Thoracic aorta (tissue), 2 donors: ENCODE measurements at regions not wholly inside any gene's neighbourhood (a gene's known extent, or its start where the extent isn't known, plus 50 kb on each side); places are given as distances from the start of the nearest gene placed in this dataset.

ENCODE experiments used
- ATAC-seq: fragments of 150-250 bp; one replicate; pipeline ENCODE4 v1.8.0; 2017; ENCODE audit warnings: low read depth; ENCODE audit not compliant: insufficient number of reproducible peaks, low FRiP score
- DNase-seq: peaks from one replicate; pipeline ENCODE4 v3.0.0-alpha.2; 2020; ENCODE audit warnings: low spot score
- H3K27ac ChIP-seq, 2 donors: fragments of 200-600 bp; sonication (generic); 1 replicate in 1 of 2; 2 replicates in 1 of 2; pipeline ENCODE4 v1.5.1; 2016; ENCODE audit warnings: mild to moderate bottlenecking in 2 of 2, moderate library complexity in 2 of 2
- H3K27me3 ChIP-seq: fragments of 200-600 bp; sonication (generic); replicated peaks from 2 replicates; pipeline ENCODE4 v1.6.0; 2016; ENCODE audit warnings: mild to moderate bottlenecking; ENCODE audit not compliant: insufficient read depth
- H3K36me3 ChIP-seq: fragments of 200-600 bp; sonication (generic); one replicate; pipeline ENCODE4 v1.5.1; 2016
- H3K4me1 ChIP-seq, 2 donors: fragments of 200-600 bp; sonication (generic); 1 replicate in 1 of 2; 2 replicates in 1 of 2; pipeline versions ENCODE4 v1.5.1 to v1.6.0; 2016; ENCODE audit warnings: low read depth in 2 of 2, mild to moderate bottlenecking in 1 of 2; ENCODE audit not compliant: control insufficient read depth in 1 of 2
- H3K4me3 ChIP-seq: fragments of 200-600 bp; sonication (generic); 2 replicates; pipeline ENCODE4 v1.5.1; 2016; ENCODE audit warnings: mild to moderate bottlenecking
- H3K9me3 ChIP-seq: fragments of 200-600 bp; sonication (generic); 2 replicates; pipeline ENCODE4 v1.5.1; 2016
- TF ChIP-seq, protein P1 (sequence below): fragments of 200-600 bp; sonication (generic); IDR thresholded peaks from one replicate; pipeline ENCODE4 v1.5.1; 2019; ENCODE audit warnings: antibody characterized with exemption

DNA sequence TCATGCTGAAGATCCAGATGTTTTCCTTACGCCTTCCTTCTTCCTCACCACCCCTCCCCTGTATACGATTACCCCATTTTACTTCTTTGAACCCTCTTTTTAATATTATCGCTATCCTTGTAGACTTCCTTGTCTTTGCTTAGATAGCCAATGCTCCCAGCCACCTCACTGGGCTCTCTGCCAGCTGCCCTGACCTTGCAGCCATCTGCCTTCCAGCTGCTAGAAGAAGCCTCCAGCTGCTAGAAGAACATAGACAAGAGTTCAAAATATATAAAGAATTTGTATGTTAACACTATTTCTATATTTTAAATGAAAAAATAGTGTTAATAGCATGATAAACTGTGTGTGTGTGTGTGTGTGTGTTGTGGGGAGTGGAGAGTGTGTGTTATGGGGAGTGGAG lies 374.7 kb downstream of the ANKRD50 start:
- Histone ChIP-seq H3K36me3 (no peaks in the 10 kb centered on the region), H3K27me3 (no peaks in the 10 kb centered on the region), H3K9me3 (no peaks in the 10 kb centered on the region), H3K27ac (no peak overlapping the region), H3K4me3 (no peak overlapping the region), H3K4me1 (no peaks in the 10 kb centered on the region)
- TF ChIP-seq, protein P1, sequence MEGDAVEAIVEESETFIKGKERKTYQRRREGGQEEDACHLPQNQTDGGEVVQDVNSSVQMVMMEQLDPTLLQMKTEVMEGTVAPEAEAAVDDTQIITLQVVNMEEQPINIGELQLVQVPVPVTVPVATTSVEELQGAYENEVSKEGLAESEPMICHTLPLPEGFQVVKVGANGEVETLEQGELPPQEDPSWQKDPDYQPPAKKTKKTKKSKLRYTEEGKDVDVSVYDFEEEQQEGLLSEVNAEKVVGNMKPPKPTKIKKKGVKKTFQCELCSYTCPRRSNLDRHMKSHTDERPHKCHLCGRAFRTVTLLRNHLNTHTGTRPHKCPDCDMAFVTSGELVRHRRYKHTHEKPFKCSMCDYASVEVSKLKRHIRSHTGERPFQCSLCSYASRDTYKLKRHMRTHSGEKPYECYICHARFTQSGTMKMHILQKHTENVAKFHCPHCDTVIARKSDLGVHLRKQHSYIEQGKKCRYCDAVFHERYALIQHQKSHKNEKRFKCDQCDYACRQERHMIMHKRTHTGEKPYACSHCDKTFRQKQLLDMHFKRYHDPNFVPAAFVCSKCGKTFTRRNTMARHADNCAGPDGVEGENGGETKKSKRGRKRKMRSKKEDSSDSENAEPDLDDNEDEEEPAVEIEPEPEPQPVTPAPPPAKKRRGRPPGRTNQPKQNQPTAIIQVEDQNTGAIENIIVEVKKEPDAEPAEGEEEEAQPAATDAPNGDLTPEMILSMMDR, result no peak
- DNase-seq (no peak), ATAC-seq (no peak)

DNA sequence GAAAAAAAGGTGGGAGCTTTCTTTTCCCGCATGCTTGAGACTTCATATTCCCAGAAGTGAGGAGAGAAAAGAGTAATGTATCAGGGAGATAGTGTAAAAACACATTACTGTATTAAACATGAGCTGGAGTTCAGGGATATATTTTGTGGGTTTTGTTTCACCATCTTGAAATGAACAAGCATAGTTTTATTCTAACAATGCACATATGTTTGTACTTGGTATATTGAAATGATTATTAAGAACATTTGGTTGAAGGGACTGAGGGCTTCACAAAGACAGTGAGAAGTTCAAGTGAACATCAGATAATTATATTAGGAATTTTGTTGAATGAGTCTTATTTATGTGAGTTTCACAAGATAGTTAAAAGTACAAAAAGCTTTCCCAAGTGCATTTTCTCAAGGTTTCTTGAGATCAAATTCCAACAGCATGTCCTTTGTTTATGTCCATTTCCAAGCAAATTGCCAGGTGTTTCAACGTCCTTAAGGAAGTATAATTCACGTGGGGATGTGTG lies 368.8 kb downstream of the ANKRD50 start:
- H3K4me3 ChIP-seq, result no peak overlapping the region
- TF ChIP-seq, protein P1, result no peak
- ATAC-seq, result no peak
- H3K36me3 ChIP-seq, result no peaks in the 10 kb centered on the region
- H3K27me3 ChIP-seq, result no peaks in the 10 kb centered on the region
- H3K9me3 ChIP-seq, result no peaks in the 10 kb centered on the region
- H3K27ac ChIP-seq, result no peak overlapping the region
- no peak for DNase-seq
- H3K4me1 ChIP-seq, result no peaks in the 10 kb centered on the region

DNA sequence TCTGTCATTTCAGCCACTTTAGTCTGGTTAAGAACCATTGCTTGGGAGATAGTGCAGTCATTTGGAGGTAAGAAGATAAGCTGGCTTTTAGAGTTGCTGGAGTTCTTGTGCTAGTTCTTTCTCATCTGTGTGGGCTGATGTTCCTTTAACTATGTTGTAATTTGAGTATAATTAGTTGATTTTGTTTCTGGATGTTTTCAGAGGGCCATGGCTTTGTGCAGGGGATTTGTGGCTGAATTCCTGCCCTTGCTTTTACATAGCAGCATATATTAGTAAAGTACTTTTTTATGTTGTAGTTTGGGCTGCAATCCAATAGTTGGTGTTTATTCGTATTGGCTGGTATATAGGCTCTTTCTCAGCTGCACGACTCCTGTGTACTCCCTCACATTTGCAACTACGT lies 339.6 kb downstream of the ANKRD50 start:
- Histone ChIP-seq H3K36me3 (no peaks in the 10 kb centered on the region), H3K4me3 (no peak overlapping the region), H3K27ac (no peak overlapping the region), H3K9me3 (peaks cover 3% of the 10 kb centered on the region), H3K4me1 (no peaks in the 10 kb centered on the region), H3K27me3 (no peaks in the 10 kb centered on the region)
- TF ChIP-seq, protein P1, result no peak
- DNase-seq (no peak), ATAC-seq (no peak)

- Histone ChIP-seq H3K36me3 (no peaks in the 10 kb centered on the region), H3K4me1 (peaks cover 0 to 6% of the 10 kb centered on the region in 2 donors), H3K27ac (no peak overlapping the region), H3K27me3 (no peaks in the 10 kb centered on the region), H3K4me3 (peak overlapping the region; percentile 19), H3K9me3 (no peaks in the 10 kb centered on the region)
- DNase-seq (no peak), ATAC-seq (peak; percentile 44)
- TF ChIP-seq, protein P1, result no peak
Measured at GRCh38 chr4:124386163-124386562, 326.4 kb downstream of the ANKRD50 start.

GRCh38 chr4:124386648-124387047 lies 325.9 kb downstream of the ANKRD50 start:
- Histone ChIP-seq H3K9me3 (no peaks in the 10 kb centered on the region), H3K4me1 (peaks cover 0 to 6% of the 10 kb centered on the region in 2 donors), H3K36me3 (no peaks in the 10 kb centered on the region), H3K27ac (no peak overlapping the region), H3K4me3 (peak overlapping the region; percentile 19), H3K27me3 (no peaks in the 10 kb centered on the region)
- no peak for ATAC-seq
- TF ChIP-seq, protein P1, result no peak
- DNase-seq, result no peak
